Endothelial cell of umbilical vein (primary cell): ENCODE measurements at regions not wholly inside any gene's neighbourhood (a gene's known extent, or its start where the extent isn't known, plus 50 kb on each side); places are given as distances from the start of the nearest gene placed in this dataset.

Experiments
- BruUV-seq: library from RNA; stranded (reverse); fragments of 400-500 nt; replicated peaks from 2 replicates; lab custom pipeline; 2021; lab: Mats Ljungman, UMichigan
- CTCF ChIA-PET: fragments of 300-600, 350-600 bp; sonication (Branson Sonifier 250); formaldehyde crosslinking; loops from one replicate; lab custom pipeline; 2021; ENCODE audit warnings: antibody characterized with exemption, inconsistent platforms; lab: Charles Lee
- POLR2A ChIA-PET: fragments of 300-600, 350-600 bp; sonication (Branson Sonifier 250); formaldehyde crosslinking; loops from one replicate; lab custom pipeline; 2021; ENCODE audit warnings: antibody characterized with exemption, inconsistent platforms; lab: Charles Lee
- DNase-seq: peaks from one replicate; pipeline ENCODE4 v3.0.0-alpha.2; 2011; ENCODE audit warnings: low read depth, low spot score
- FAIRE-seq: peaks from 2 replicates; lab custom pipeline; 2011; peaks lifted over from hg19 to GRCh38; lab: Jason Lieb, UNC
- H2AFZ ChIP-seq: 2 replicates; pipeline ENCODE4 v1.6.0; 2012; ENCODE audit warnings: low read depth, low read length, control low read depth, inconsistent platforms
- H3K27ac ChIP-seq: 2 replicates; pipeline ENCODE4 v1.5.1; 2011; ENCODE audit warnings: low read depth, mild to moderate bottlenecking, control low read depth, low read length, moderate library complexity; ENCODE audit not compliant: insufficient read depth
- H3K27me3 ChIP-seq, 2 experiments: 2 replicates each; pipeline versions ENCODE4 v1.6.0 to v1.6.1; 2011; ENCODE audit warnings: low read length in 2 of 2, mixed read lengths in 1 of 2; ENCODE audit not compliant: control insufficient read depth in 2 of 2, insufficient read depth in 2 of 2
- H3K36me3 ChIP-seq, 2 experiments: 2 replicates in 1 of 2; 3 replicates in 1 of 2; pipeline ENCODE4 v1.5.1; 2011; ENCODE audit warnings: low read length in 2 of 2, mild to moderate bottlenecking in 1 of 2, moderate library complexity in 1 of 2; ENCODE audit not compliant: control insufficient read depth in 2 of 2, insufficient read depth in 2 of 2; ENCODE audit errors: extremely low read depth in 1 of 2
- H3K4me1 ChIP-seq: 3 replicates; pipeline ENCODE4 v1.5.1; 2011; ENCODE audit warnings: mild to moderate bottlenecking, low read length; ENCODE audit not compliant: control insufficient read depth, insufficient read depth; ENCODE audit errors: extremely low read depth
- H3K4me2 ChIP-seq: 2 replicates; pipeline ENCODE4 v1.6.1; 2011; ENCODE audit warnings: low read length, control low read depth, mixed read lengths; ENCODE audit not compliant: insufficient read depth
- H3K4me3 ChIP-seq, 3 experiments: fragments of 200-600 bp in 1 of 3; sonication (generic), shearing (Covaris generic) in 1 of 3; replicated peaks in 1 of 3; 2 replicates each; pipeline ENCODE4 v1.5.1; 2011 to 2016; ENCODE audit warnings: control low read depth in 3 of 3, low read length in 3 of 3, mild to moderate bottlenecking in 2 of 3, inconsistent platforms in 1 of 3, low read depth in 1 of 3, moderate library complexity in 1 of 3; ENCODE audit not compliant: insufficient read depth in 1 of 3
- H3K79me2 ChIP-seq: 2 replicates; pipeline ENCODE4 v1.6.0; 2012; ENCODE audit warnings: low read length, inconsistent platforms; ENCODE audit not compliant: control insufficient read depth, insufficient read depth
- H3K9ac ChIP-seq: replicated peaks from 2 replicates; pipeline ENCODE3; 2011; ENCODE audit warnings: low read length, control low read depth; ENCODE audit not compliant: insufficient read depth; ENCODE audit errors: extremely low read depth
- H3K9me1 ChIP-seq: replicated peaks from 3 replicates; pipeline ENCODE4 v1.6.0; 2011; ENCODE audit warnings: mild to moderate bottlenecking, low read length; ENCODE audit not compliant: control insufficient read depth, insufficient read depth; ENCODE audit errors: extremely low read depth
- H3K9me3 ChIP-seq: replicated peaks from 2 replicates; pipeline ENCODE4 v1.5.1; 2012; ENCODE audit warnings: low read length, inconsistent platforms; ENCODE audit not compliant: control insufficient read depth, insufficient read depth
- H4K20me1 ChIP-seq: replicated peaks from 2 replicates; pipeline ENCODE3; 2011; ENCODE audit warnings: mild to moderate bottlenecking, low read length; ENCODE audit not compliant: control insufficient read depth, insufficient read depth; ENCODE audit errors: extremely low read depth
- EZH2 ChIP-seq: IDR thresholded peaks from 2 replicates; pipeline ENCODE4 v1.6.1; 2012; ENCODE audit warnings: borderline replicate concordance, low read depth, mild to moderate bottlenecking, moderate library complexity, low read length, inconsistent platforms; ENCODE audit not compliant: severe bottlenecking
- FOS ChIP-seq: IDR thresholded peaks from 2 replicates; pipeline ENCODE4 v1.6.1; 2011; ENCODE audit warnings: mild to moderate bottlenecking, low read length, moderate library complexity, borderline replicate concordance; ENCODE audit not compliant: insufficient read depth
- GATA2 ChIP-seq: IDR thresholded peaks from 2 replicates; pipeline ENCODE4 v1.7.0; 2011; ENCODE audit warnings: low read depth, mild to moderate bottlenecking, moderate library complexity, mixed read lengths, low read length; ENCODE audit not compliant: insufficient read length, insufficient read depth
- JUN ChIP-seq: IDR thresholded peaks from 2 replicates; pipeline ENCODE4 v1.6.1; 2011; ENCODE audit warnings: borderline replicate concordance, low read depth; ENCODE audit not compliant: insufficient read length, insufficient read depth
- MYC ChIP-seq: IDR thresholded peaks from one replicate; pipeline ENCODE4 v1.6.1; 2011; ENCODE audit warnings: mild to moderate bottlenecking, low read depth, low read length
- POLR2A ChIP-seq: IDR thresholded peaks from 2 replicates; pipeline ENCODE4 v1.6.1; 2012; ENCODE audit warnings: low read depth, mild to moderate bottlenecking, control low read depth, low read length
- POLR2AphosphoS5 ChIP-seq: IDR thresholded peaks from 2 replicates; pipeline ENCODE4 v1.6.1; 2012; ENCODE audit warnings: low read depth, mild to moderate bottlenecking, control low read depth, low read length, moderate library complexity; ENCODE audit not compliant: insufficient read depth
- dilution Hi-C: fragments of 300-500 bp; cut with MboI; formaldehyde crosslinking; loops from one replicate; pipeline ENCODE4 v1.15.0; 2019; ENCODE audit warnings: low sequenced_read_pairs; ENCODE audit not compliant: extremely low pct_ligation_motif_present
- intact Hi-C: fragments of 100-400 bp; cut with micrococcal nuclease; formaldehyde crosslinking; loops from one replicate; pipeline ENCODE4 v1.10.0; 2022
- TF ChIP-seq, protein P1 (sequence below), 2 donors: IDR thresholded peaks; 1 replicate in 1 of 2; 2 replicates in 1 of 2; pipeline ENCODE4 v1.5.1; 2011; ENCODE audit warnings: low read length in 2 of 2, mild to moderate bottlenecking in 2 of 2, moderate library complexity in 2 of 2, control low read depth in 1 of 2, inconsistent platforms in 1 of 2, low read depth in 1 of 2; ENCODE audit not compliant: insufficient read depth in 1 of 2; ENCODE audit errors: extremely low read depth in 1 of 2
- TF ChIP-seq, protein P2 (sequence below): IDR thresholded peaks from 2 replicates; pipeline ENCODE4 v1.6.1; 2011; ENCODE audit not compliant: insufficient read depth, insufficient read length

DNA sequence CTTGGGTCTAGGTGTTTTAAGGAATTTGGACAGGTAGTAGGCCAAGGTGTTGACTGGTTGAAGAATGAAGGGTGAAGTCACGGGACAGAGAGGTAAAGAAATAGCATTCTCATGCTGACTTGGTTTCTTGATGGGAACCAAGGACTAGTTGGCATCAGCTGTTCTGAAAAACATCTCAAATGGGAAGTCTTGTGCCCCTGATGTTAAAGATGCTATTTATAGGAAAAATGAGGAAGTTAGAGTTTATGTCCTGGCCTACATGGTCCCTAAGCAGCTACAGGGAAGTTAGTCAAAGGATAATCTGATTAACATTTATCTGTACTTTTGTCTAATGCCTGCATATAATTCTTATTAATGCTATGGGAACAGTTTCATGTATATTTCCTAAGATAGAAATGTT, 262.4 kb downstream of the HHIPL2 start:
- no peaks in the 10 kb centered on the region for H3K9me1 ChIP-seq
- ChIA-PET CTCF (no interaction called here), POLR2A (no interaction called here)
- H3K27me3 ChIP-seq: no peaks in the 10 kb centered on the region
- H3K4me2 ChIP-seq: no peak overlapping the region
- H4K20me1 ChIP-seq: no peaks in the 10 kb centered on the region
- no peak overlapping the region for H3K4me3 ChIP-seq
- H3K27ac ChIP-seq: no peak overlapping the region
- no peak for DNase-seq
- no peaks in the 10 kb centered on the region for H3K36me3 ChIP-seq
- no peaks in the 10 kb centered on the region for H3K79me2 ChIP-seq
- H3K9ac ChIP-seq: no peak overlapping the region
- H2AFZ ChIP-seq: no peak overlapping the region
- peaks cover 3% of the 10 kb centered on the region for H3K9me3 ChIP-seq
- intact Hi-C loops: no loop called here
- FAIRE-seq: no peak
- dilution Hi-C loops: no loop called here
- no peaks in the 10 kb centered on the region for H3K4me1 ChIP-seq
- no TSS peak for BruUV-seq
- TF ChIP-seq, protein P1, sequence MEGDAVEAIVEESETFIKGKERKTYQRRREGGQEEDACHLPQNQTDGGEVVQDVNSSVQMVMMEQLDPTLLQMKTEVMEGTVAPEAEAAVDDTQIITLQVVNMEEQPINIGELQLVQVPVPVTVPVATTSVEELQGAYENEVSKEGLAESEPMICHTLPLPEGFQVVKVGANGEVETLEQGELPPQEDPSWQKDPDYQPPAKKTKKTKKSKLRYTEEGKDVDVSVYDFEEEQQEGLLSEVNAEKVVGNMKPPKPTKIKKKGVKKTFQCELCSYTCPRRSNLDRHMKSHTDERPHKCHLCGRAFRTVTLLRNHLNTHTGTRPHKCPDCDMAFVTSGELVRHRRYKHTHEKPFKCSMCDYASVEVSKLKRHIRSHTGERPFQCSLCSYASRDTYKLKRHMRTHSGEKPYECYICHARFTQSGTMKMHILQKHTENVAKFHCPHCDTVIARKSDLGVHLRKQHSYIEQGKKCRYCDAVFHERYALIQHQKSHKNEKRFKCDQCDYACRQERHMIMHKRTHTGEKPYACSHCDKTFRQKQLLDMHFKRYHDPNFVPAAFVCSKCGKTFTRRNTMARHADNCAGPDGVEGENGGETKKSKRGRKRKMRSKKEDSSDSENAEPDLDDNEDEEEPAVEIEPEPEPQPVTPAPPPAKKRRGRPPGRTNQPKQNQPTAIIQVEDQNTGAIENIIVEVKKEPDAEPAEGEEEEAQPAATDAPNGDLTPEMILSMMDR (IDR thresholded peaks at IDR 0.05; ENCODE audit: extremely low read depth in 1 of 2, insufficient read depth in 1 of 2, low read depth in 1 of 2, low read length in 2 of 2): no peak
- no peak for TF ChIP-seq FOS
- TF ChIP-seq, protein P2, sequence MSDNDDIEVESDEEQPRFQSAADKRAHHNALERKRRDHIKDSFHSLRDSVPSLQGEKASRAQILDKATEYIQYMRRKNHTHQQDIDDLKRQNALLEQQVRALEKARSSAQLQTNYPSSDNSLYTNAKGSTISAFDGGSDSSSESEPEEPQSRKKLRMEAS: no peak

DNA sequence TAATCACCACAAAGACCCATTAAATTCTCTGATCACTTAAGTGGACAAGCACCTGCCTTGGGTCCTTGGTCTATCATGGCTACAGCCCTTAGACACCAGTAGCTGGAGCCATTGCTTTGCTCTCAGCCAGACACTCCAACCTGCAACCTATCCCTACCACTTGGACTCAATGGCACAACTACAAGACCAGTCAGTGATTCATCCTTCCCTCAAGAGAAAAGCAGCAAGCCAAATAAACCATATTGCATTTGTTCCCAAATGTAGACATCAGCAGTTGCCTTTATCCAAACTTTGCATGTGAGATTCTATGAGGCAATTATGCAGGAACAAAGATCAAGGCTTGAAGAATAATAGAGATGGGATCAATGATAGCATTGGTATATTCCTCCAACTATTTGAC, 263.4 kb downstream of the HHIPL2 start:
- Histone ChIP-seq H3K9me3 (no peaks in the 10 kb centered on the region), H3K27me3 (no peaks in the 10 kb centered on the region), H4K20me1 (no peaks in the 10 kb centered on the region), H3K36me3 (no peaks in the 10 kb centered on the region), H3K4me2 (no peak overlapping the region), H3K9ac (no peak overlapping the region), H3K9me1 (no peaks in the 10 kb centered on the region), H3K27ac (no peak overlapping the region), H2AFZ (no peak overlapping the region), H3K79me2 (no peaks in the 10 kb centered on the region), H3K4me1 (no peaks in the 10 kb centered on the region), H3K4me3 (no peak overlapping the region)
- ChIA-PET CTCF (no interaction called here), POLR2A (no interaction called here)
- intact Hi-C loops (no loop called here), dilution Hi-C loops (no loop called here)
- FAIRE-seq: no peak
- DNase-seq: no peak
- TF ChIP-seq POLR2A (no peak), GATA2 (no peak), JUN (no peak), EZH2 (no peak), POLR2AphosphoS5 (no peak), FOS (no peak), MYC (no peak)
- TF ChIP-seq, protein P2: no peak
- TF ChIP-seq, protein P1 (IDR thresholded peaks at IDR 0.05; ENCODE audit: extremely low read depth in 1 of 2, insufficient read depth in 1 of 2, low read depth in 1 of 2, low read length in 2 of 2): no peak
- no TSS peak for BruUV-seq
